ENCODE measurements at regions not wholly inside any gene's neighbourhood (a gene's known extent, or its start where the extent isn't known, plus 50 kb on each side); places are given as distances from the start of the nearest gene placed in this dataset.

GRCh38 chr2:100193291-100193710, 50.9 kb upstream of the AFF3 start:
- no peak for DNase-seq

GRCh38 chr2:100192825-100193224, 50.4 kb upstream of the AFF3 start:
- DNase-seq = no peak

- no peak for DNase-seq
Observed at GRCh38 chr2:100192300-100192699, 49.9 kb upstream of the AFF3 start.

Measured in anterior cingulate cortex (tissue), 58 donors.